ENCODE measurements at regions not wholly inside any gene's neighbourhood (a gene's known extent, or its start where the extent isn't known, plus 50 kb on each side); places are given as distances from the start of the nearest gene placed in this dataset.
"Not testable (repeated sequence)": the region's sequence is repeated elsewhere in the genome, so short reads cannot be mapped to it uniquely, and the experiment has no call there.

GRCh38 chr2:111482987-111483679 is 362.4 kb downstream of the BCL2L11 start:
- not testable (repeated sequence) for TF ChIP-seq CTCF (IDR thresholded peaks at IDR 0.05); REST (IDR thresholded peaks at IDR 0.05; ENCODE audit: low read depth, low read length)
